ENCODE measurements at regions not wholly inside any gene's neighbourhood (a gene's known extent, or its start where the extent isn't known, plus 50 kb on each side); places are given as distances from the start of the nearest gene placed in this dataset.

- TF ChIP-seq CTCF (conservative IDR thresholded peaks at IDR 0.05) (no peak), EZH2 (IDR thresholded peaks at IDR 0.05; ENCODE audit: low read depth) (no peak)
Measured at GRCh38 chr7:101693498-101694091, 64.5 kb upstream of the MYL10 start.
